ENCODE measurements at regions not wholly inside any gene's neighbourhood (a gene's known extent, or its start where the extent isn't known, plus 50 kb on each side); places are given as distances from the start of the nearest gene placed in this dataset.

DNA sequence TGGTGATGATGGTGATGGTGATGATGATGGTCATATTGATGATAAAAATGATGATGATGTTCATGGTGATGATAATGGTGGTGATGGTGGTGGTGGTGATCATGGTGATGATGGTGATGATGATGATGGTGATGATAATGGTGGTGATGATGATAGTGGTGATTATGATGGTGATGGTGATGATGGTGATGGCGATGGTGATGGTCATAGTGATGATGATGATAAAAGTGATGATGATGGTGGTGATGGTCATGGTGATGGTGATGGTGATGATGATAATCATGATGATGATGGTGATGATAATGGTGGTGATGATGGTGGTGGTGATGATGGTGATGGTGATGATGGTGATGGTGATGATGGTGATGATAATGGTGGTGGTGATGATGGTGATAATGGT is 478.7 kb downstream of the TYW1 start:
- TF ChIP-seq, protein P1, sequence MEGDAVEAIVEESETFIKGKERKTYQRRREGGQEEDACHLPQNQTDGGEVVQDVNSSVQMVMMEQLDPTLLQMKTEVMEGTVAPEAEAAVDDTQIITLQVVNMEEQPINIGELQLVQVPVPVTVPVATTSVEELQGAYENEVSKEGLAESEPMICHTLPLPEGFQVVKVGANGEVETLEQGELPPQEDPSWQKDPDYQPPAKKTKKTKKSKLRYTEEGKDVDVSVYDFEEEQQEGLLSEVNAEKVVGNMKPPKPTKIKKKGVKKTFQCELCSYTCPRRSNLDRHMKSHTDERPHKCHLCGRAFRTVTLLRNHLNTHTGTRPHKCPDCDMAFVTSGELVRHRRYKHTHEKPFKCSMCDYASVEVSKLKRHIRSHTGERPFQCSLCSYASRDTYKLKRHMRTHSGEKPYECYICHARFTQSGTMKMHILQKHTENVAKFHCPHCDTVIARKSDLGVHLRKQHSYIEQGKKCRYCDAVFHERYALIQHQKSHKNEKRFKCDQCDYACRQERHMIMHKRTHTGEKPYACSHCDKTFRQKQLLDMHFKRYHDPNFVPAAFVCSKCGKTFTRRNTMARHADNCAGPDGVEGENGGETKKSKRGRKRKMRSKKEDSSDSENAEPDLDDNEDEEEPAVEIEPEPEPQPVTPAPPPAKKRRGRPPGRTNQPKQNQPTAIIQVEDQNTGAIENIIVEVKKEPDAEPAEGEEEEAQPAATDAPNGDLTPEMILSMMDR (IDR thresholded peaks at IDR 0.05; ENCODE audit: low read length) = no peak
- TF ChIP-seq EZH2 (optimal IDR thresholded peaks at IDR 0.05; ENCODE audit: low read depth, low read length) = no peak
- TF ChIP-seq EZH2phosphoT487 (IDR thresholded peaks at IDR 0.05; ENCODE audit: low read length) = no peak
